Activated CD8-positive, alpha-beta T cell treated with anti-CD3 and anti-CD28 coated beads, Interleukin-2, amount 10 ng/mL, durations not matched to agents 7 days and 5 days (primary cell): ENCODE measurements at regions not wholly inside any gene's neighbourhood (a gene's known extent, or its start where the extent isn't known, plus 50 kb on each side); places are given as distances from the start of the nearest gene placed in this dataset.

Source experiments
- ATAC-seq: fragments of 150-1000 bp; cut with Tn5 transposase; one replicate; pipeline ENCODE4 v1.10.0; 2021; ENCODE audit warnings: moderate library complexity
- CTCF ChIA-PET: fragments of 350-600 bp; sonication (Branson Sonifier 250); formaldehyde crosslinking; loops from one replicate; lab custom pipeline; 2021; ENCODE audit warnings: antibody characterized with exemption; lab: Charles Lee
- POLR2A ChIA-PET: fragments of 350-600 bp; sonication (Branson Sonifier 250); formaldehyde crosslinking; loops from one replicate; lab custom pipeline; 2021; ENCODE audit warnings: antibody characterized with exemption; lab: Charles Lee
- DNase-seq: peaks from one replicate; pipeline ENCODE4 v3.0.0-alpha.2; 2020
- H3K27ac Mint-ChIP-seq: one replicate; pipeline ENCODE4 v1.8.0; 2021; ENCODE audit warnings: mild to moderate bottlenecking, mixed read lengths
- H3K27me3 Mint-ChIP-seq: one replicate; pipeline ENCODE4 v1.8.0; 2021; ENCODE audit warnings: low read depth, mixed read lengths
- H3K36me3 Mint-ChIP-seq: one replicate; pipeline ENCODE4 v1.8.0; 2021; ENCODE audit warnings: low read depth, mixed read lengths
- H3K4me1 Mint-ChIP-seq: one replicate; pipeline ENCODE4 v1.8.0; 2021; ENCODE audit warnings: low read depth, mixed read lengths
- H3K4me3 Mint-ChIP-seq: one replicate; pipeline ENCODE4 v1.8.0; 2021; ENCODE audit warnings: mild to moderate bottlenecking, mixed read lengths
- H3K9me3 Mint-ChIP-seq: one replicate; pipeline ENCODE4 v1.8.0; 2022; ENCODE audit warnings: mixed read lengths; ENCODE audit not compliant: insufficient read depth

DNA sequence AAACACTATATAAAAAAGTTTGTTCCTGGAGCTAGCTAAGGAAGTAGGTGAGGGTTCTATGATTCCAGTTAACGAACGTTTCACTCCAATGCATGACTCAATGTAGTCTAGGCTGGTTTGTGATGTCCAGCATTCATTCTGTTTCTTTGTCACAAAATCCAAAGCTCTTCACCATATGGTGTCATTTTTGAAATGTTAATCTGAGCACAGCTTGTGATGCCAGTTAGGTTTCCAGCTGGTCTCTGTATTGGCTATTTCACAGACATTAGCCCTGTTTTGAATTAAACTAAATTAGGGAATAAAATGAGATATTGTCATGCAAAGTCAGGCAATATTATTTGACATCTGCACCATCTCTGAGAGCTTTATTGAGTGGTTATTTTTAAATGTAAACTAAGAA, 159.4 kb downstream of the RBM43 start:
- peaks cover 2% of the 10 kb centered on the region for H3K27me3 Mint-ChIP-seq
- no peak overlapping the region for H3K4me3 Mint-ChIP-seq
- no peaks in the 10 kb centered on the region for H3K9me3 Mint-ChIP-seq
- ChIA-PET POLR2A (no interaction called here), CTCF (no interaction called here)
- DNase-seq (no peak), ATAC-seq (no peak)
- H3K27ac Mint-ChIP-seq: no peak overlapping the region
- H3K4me1 Mint-ChIP-seq: no peaks in the 10 kb centered on the region
- no peaks in the 10 kb centered on the region for H3K36me3 Mint-ChIP-seq

DNA sequence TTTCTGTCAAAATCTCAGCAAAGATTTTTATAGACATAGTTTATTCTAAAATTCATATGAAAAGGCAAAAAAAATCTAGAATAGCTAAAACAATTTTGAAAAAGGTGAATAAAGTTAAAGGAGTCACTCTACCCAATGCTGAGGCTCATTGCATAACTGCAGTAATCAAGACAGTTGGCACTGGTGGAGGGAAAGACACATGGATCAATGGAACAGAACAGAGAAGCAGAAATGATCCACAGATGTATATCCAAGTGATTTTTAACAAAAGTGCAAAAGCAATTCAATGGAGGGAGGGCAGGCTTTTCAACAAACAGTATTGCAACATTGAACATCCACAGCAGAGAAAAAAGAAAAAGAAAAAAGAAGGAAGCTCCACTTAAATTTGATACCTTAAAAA, 162.8 kb downstream of the RBM43 start:
- CTCF ChIA-PET: interaction anchor here (1.7 kb wide), 1 partner anchor 48 kb away, joined by 3 read pairs; no protein-coding TSS in a partner anchor

DNA sequence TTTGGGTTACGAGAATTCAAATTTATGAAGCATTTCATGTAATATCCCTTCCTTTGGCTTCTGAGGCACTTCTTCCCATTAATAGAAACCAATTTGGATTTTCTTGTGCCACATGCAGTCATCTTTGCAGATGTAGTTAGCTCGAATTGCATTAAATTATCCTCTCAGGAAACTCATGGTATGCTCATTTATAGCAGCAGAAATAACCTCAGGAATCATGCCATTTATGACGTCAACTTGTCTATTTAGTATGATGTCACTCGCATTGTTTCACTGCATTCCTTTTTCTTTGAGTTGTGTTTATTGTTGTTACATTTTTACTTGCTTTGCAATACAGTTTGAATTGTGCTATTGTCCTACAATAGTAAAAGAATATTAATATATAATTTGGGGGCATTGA, 163.8 kb downstream of the RBM43 start:
- Mint-ChIP-seq H3K27ac (no peak overlapping the region), H3K27me3 (peaks cover 2% of the 10 kb centered on the region), H3K4me1 (no peaks in the 10 kb centered on the region), H3K36me3 (no peaks in the 10 kb centered on the region), H3K9me3 (no peaks in the 10 kb centered on the region), H3K4me3 (no peak overlapping the region)
- POLR2A ChIA-PET: no interaction called here
- DNase-seq (no peak), ATAC-seq (no peak)
- CTCF ChIA-PET: no interaction called here

More for the DNA sequence above, 162.8 kb downstream of the RBM43 start:
- ATAC-seq (no peak), DNase-seq (no peak)
- no peaks in the 10 kb centered on the region for H3K4me1 Mint-ChIP-seq
- H3K4me3 Mint-ChIP-seq: no peak overlapping the region
- POLR2A ChIA-PET: interaction anchor here (0.6 kb wide), 1 partner anchor 36 kb away, joined by 3 read pairs; no protein-coding TSS in a partner anchor
- H3K36me3 Mint-ChIP-seq: no peaks in the 10 kb centered on the region
- peaks cover 2% of the 10 kb centered on the region for H3K27me3 Mint-ChIP-seq
- no peaks in the 10 kb centered on the region for H3K9me3 Mint-ChIP-seq
- no peak overlapping the region for H3K27ac Mint-ChIP-seq

DNA sequence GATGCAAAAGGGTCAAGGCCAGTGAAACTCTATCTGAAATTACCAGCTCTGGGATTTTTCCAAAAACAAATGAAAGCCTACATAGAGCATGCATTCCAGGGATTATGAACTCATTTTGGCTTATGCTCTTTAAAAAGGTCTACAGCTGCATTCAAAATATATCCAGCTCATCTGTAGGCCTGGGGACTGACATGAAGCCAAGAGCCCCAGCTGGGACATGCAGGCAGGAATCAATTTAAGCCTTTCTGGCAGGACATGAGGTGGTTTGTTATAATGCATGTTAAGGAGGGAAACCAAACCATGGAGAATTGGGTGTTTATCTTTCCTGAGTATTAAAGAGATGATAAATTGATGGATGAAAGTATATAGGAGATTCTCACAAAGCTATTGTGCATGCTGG, 164.5 kb downstream of the RBM43 start:
- Mint-ChIP-seq H3K4me1 (no peaks in the 10 kb centered on the region), H3K27ac (no peak overlapping the region), H3K27me3 (peaks cover 2% of the 10 kb centered on the region), H3K4me3 (no peak overlapping the region), H3K9me3 (no peaks in the 10 kb centered on the region), H3K36me3 (no peaks in the 10 kb centered on the region)
- ATAC-seq: no peak
- DNase-seq: no peak
- ChIA-PET POLR2A (no interaction called here), CTCF (no interaction called here)

DNA sequence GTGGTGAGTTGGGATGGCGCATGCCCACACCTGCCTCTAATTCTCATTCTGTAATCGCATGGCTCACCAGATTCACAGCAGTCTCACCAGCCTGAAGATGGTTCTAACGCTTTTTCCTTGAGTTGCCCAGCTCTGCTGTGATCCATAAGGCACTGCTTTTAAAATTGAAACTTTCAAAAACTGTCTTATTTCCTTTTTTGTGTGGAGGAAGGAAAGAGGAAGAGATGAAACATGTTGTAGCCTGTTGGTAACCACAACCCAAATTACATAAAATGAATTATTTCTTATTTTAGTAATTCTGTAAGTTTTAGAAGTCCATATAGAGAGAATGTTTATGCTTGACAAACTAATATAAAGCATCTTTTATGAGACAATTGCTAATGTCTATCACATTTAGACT, 165.4 kb downstream of the RBM43 start:
- CTCF ChIA-PET: no interaction called here
- H3K4me3 Mint-ChIP-seq: no peak overlapping the region
- no peaks in the 10 kb centered on the region for H3K36me3 Mint-ChIP-seq
- no peak for DNase-seq
- POLR2A ChIA-PET: no interaction called here
- peaks cover 2% of the 10 kb centered on the region for H3K27me3 Mint-ChIP-seq
- H3K27ac Mint-ChIP-seq: no peak overlapping the region
- ATAC-seq: no peak
- H3K4me1 Mint-ChIP-seq: no peaks in the 10 kb centered on the region
- H3K9me3 Mint-ChIP-seq: no peaks in the 10 kb centered on the region

DNA sequence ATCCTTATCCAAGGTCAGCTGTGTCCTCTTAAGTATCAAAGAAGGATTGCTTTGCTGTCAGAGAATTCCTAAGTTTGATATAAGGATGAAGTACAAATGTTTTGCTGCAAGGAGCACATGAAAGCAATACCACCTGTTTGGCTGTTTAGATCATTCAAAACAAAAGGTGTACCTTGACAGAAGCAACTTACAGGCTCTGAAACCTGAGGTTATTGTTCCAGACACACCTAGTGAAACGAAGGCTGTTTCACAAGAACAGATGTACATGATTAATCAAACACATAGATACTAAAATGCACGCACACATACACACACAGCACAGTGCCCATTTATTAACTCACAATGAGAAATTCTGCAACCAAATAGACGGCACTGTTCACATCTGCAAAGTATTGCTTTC, 166.2 kb downstream of the RBM43 start:
- no peaks in the 10 kb centered on the region for H3K36me3 Mint-ChIP-seq

DNA sequence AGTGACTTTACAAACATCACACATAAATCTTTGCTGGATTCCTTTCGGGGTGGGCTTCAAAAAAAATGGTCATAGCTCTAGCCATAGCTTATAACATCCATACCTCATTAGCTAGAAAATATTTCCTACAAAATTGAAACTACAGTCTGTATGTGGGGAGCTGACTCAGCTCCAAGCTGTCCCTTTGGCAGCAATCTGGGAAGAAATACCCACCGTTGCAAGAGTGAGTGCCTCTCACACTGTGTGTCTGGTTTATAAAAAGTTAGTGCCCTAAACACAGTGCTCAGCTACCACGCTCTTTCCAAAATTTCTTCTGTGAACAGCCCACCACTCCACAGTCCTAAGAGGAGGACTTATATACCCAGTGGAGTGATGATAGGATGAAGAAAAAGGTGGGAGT, 170.1 kb downstream of the RBM43 start:
- no peaks in the 10 kb centered on the region for H3K36me3 Mint-ChIP-seq
- ATAC-seq: no peak
- H3K4me3 Mint-ChIP-seq: no peak overlapping the region
- CTCF ChIA-PET: no interaction called here
- POLR2A ChIA-PET: no interaction called here
- peaks cover 4% of the 10 kb centered on the region for H3K27me3 Mint-ChIP-seq
- no peak for DNase-seq
- H3K9me3 Mint-ChIP-seq: no peaks in the 10 kb centered on the region
- no peak overlapping the region for H3K27ac Mint-ChIP-seq
- no peaks in the 10 kb centered on the region for H3K4me1 Mint-ChIP-seq

More for the DNA sequence above, 166.2 kb downstream of the RBM43 start:
- CTCF ChIA-PET: no interaction called here
- ATAC-seq (no peak), DNase-seq (no peak)
- no peak overlapping the region for H3K27ac Mint-ChIP-seq
- peaks cover 1% of the 10 kb centered on the region for H3K27me3 Mint-ChIP-seq
- H3K4me1 Mint-ChIP-seq: no peaks in the 10 kb centered on the region
- H3K4me3 Mint-ChIP-seq: no peak overlapping the region
- H3K9me3 Mint-ChIP-seq: no peaks in the 10 kb centered on the region
- POLR2A ChIA-PET: no interaction called here

DNA sequence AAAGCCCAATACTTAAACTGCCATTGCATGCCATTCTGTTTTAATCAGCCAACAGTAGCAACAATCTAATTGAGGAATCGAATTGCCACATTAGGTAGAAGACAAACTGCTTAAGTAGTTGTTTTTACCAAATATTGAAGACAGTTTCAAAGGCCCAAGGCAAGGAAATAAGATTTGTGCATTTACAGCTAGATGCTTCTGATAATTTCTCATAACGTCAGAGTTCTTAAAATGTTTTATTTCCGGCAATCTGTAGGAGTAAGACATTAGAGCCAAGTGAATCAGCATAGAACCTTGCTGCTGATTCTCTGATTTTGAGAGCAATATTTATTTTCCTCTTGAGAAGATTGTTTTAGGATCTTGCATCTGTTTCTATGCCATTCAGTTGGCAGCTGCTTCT, 174.3 kb downstream of the RBM43 start:
- Mint-ChIP-seq H3K27ac (no peak overlapping the region), H3K27me3 (peaks cover 4% of the 10 kb centered on the region), H3K9me3 (no peaks in the 10 kb centered on the region), H3K4me3 (no peak overlapping the region), H3K36me3 (no peaks in the 10 kb centered on the region), H3K4me1 (no peaks in the 10 kb centered on the region)
- ChIA-PET POLR2A (no interaction called here), CTCF (interaction anchor here (0.7 kb wide), 1 partner anchor 36 kb away, joined by 3 read pairs; no protein-coding TSS in a partner anchor)
- no peak for ATAC-seq
- DNase-seq: no peak

DNA sequence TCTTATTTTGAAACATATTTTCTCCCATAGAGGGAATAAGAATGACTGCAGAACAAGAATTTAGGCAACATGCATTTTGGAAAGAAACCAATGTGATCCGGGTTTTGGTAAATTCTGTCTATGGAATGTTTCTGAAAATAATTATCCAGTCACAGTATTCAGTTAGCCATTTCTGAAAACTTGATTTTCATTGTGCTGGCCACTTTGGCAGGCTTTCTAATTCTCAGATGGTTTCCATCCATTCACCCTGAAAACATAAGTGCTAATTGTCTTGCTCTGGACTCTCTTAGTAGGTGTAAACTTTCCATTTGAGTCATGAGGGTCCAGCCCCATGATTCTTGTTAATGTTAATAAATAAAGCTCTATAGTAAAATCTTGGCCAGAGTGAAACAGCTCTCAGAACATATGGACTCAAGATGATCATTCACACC, 176.5 kb downstream of the RBM43 start:
- no peaks in the 10 kb centered on the region for H3K4me1 Mint-ChIP-seq
- no peak overlapping the region for H3K27ac Mint-ChIP-seq
- peaks cover 4% of the 10 kb centered on the region for H3K27me3 Mint-ChIP-seq
- DNase-seq: no peak
- no peaks in the 10 kb centered on the region for H3K9me3 Mint-ChIP-seq
- no peaks in the 10 kb centered on the region for H3K36me3 Mint-ChIP-seq
- ATAC-seq: no peak
- ChIA-PET CTCF (no interaction called here), POLR2A (no interaction called here)
- no peak overlapping the region for H3K4me3 Mint-ChIP-seq

DNA sequence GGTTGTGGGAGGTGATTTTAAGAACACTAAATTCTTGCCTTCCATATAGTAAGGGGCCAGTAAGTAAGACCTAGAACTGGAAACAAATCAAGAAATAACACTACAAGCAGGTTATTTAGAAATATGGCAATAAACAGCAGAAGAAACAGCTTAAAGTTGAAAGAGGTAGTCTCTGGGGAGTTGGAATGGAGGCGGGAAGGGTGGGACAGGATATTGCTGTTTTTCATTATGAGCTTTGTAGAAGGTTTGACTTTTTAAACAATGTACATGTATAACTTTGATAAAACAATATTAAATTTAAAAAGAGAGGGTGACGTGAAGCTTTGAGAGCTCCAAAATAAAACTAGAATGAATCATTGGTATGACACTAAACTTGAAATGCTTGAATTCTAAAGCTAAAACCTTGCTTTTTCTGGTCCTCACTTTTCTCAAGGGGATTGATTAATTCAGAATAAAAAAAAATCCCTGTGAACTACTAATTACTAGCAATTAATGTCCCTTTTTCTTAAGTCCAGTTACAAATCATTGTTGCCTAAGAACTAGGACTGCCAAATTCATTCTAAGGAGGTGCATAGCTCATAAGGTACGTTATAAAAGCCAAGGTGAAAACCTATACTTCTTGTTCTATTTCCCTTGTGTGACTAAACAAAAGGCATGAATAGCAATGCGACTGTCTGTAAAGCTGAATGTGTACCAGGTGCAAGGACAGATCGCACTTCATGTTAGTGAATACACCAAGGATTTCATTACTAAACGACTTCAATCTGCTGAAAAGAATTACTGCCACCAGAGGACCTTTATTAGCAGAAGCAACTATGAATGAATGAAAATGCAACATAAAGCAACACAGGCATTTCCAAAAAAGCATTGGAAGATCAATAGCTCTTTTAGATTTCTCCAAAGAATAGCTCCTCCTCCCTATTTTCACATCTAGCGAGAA, 177.5 kb downstream of the RBM43 start:
- POLR2A ChIA-PET: no interaction called here
- Mint-ChIP-seq H3K36me3 (no peaks in the 10 kb centered on the region), H3K4me3 (no peak overlapping the region), H3K9me3 (no peaks in the 10 kb centered on the region), H3K4me1 (no peaks in the 10 kb centered on the region), H3K27me3 (peaks cover 4% of the 10 kb centered on the region), H3K27ac (no peak overlapping the region)
- ATAC-seq (no peak), DNase-seq (no peak)
- CTCF ChIA-PET: no interaction called here

DNA sequence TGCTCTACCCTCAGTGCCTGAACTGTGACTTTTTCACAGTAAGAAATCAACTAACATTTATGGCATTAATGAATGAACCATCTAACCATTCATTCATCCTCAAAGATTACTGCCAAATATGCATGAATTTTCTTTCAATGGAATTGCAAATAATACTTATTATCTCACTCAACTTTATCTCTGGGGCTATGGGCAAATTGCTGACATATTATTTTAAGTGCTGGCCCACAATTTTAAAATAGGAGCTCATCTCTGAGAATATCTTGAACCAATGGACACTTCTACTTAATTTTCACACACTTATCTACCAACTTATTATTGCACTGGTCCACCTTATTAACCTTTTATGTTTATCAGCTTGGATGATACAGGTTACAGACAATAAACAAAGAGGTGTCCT, 182.8 kb downstream of the RBM43 start:
- Mint-ChIP-seq H3K9me3 (no peaks in the 10 kb centered on the region), H3K4me1 (no peaks in the 10 kb centered on the region), H3K27me3 (peaks cover 3% of the 10 kb centered on the region), H3K4me3 (no peak overlapping the region), H3K36me3 (no peaks in the 10 kb centered on the region), H3K27ac (no peak overlapping the region)
- ATAC-seq (no peak), DNase-seq (no peak)
- POLR2A ChIA-PET: no interaction called here
- CTCF ChIA-PET: no interaction called here

DNA sequence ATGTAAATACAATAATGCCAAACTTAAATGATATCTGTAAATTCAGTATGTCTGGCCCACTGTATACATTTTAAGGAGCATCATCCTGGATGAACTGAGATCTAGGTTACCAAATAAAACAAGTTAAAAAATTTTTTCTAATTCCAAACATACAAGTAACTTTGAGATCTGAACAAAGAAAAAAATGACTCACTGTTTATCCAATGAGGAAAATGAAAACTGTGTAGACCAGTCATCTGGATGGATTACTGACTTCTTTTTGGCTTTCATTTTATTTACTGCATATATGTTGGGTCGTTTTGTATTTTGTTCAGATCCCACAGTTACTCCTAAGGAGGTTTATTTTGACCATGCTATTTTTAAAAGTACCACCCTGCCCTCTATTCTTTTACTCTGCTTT, 189.8 kb downstream of the RBM43 start:
- ChIA-PET CTCF (interaction anchor here (1.0 kb wide), 1 partner anchor 22 kb away, joined by 3 read pairs; no protein-coding TSS in a partner anchor), POLR2A (no interaction called here)
- ATAC-seq (no peak), DNase-seq (no peak)
- Mint-ChIP-seq H3K4me1 (no peaks in the 10 kb centered on the region), H3K4me3 (no peak overlapping the region), H3K36me3 (no peaks in the 10 kb centered on the region), H3K27me3 (peaks cover 6% of the 10 kb centered on the region), H3K9me3 (no peaks in the 10 kb centered on the region), H3K27ac (no peak overlapping the region)
